ENCODE measurements at regions not wholly inside any gene's neighbourhood (a gene's known extent, or its start where the extent isn't known, plus 50 kb on each side); places are given as distances from the start of the nearest gene placed in this dataset.

GRCh38 chr15:47367726-47368390 lies 349.4 kb upstream of the SEMA6D start:
- Histone ChIP-seq H3K9me2 (replicated peaks; ENCODE audit: low read length) (no peaks in the 10 kb centered on the region), H3K9ac (ENCODE audit: low read length) (no peak overlapping the region), H3K4me1 (ENCODE audit: insufficient read depth, low read length) (no peaks in the 10 kb centered on the region), H3F3A (ENCODE audit: low read length, unreplicated experiment) (no peaks in the 10 kb centered on the region), H4K20me1 (ENCODE audit: low read length) (no peaks in the 10 kb centered on the region), H3K4me2 (ENCODE audit: low read length) (no peak overlapping the region), H3K27me3 (ENCODE audit: low read length) (no peaks in the 10 kb centered on the region), H3K79me2 (ENCODE audit: low read length) (no peaks in the 10 kb centered on the region), H3K4me3 (ENCODE audit: low read length) (no peak overlapping the region), H3K36me3 (ENCODE audit: low read depth, low read length) (no peaks in the 10 kb centered on the region), H2AFZ (ENCODE audit: low read length) (no peak overlapping the region), H3K27ac (ENCODE audit: low read length) (no peak overlapping the region), H3K9me3 (ENCODE audit: low read length) (no peaks in the 10 kb centered on the region)
- POLR2A ChIA-PET (ENCODE audit: unreplicated experiment) = no interaction called here
- no TSS peak for BruUV-seq (replicated peaks)
- TF ChIP-seq EZH2 (IDR thresholded peaks at IDR 0.05; ENCODE audit: low read length, unreplicated experiment) (no peak), CTCF (conservative IDR thresholded peaks at IDR 0.05; ENCODE audit: low read depth, low read length) (no peak), EZH2phosphoT487 (IDR thresholded peaks at IDR 0.05; ENCODE audit: borderline replicate concordance, low read length) (no peak)
- DNase-seq (no peak), ATAC-seq (no peak)
- intact Hi-C loops (cut with micrococcal nuclease) = no loop called here
- CTCF ChIA-PET = no interaction called here

GRCh38 chr15:47371939-47372338 lies 345.4 kb upstream of the SEMA6D start:
- no TSS peak for BruUV-seq (replicated peaks)
- intact Hi-C loops (cut with micrococcal nuclease) = no loop called here
- Histone ChIP-seq H3K4me1 (ENCODE audit: insufficient read depth, low read length) (no peaks in the 10 kb centered on the region), H3K27me3 (ENCODE audit: low read length) (no peaks in the 10 kb centered on the region), H3K9me2 (replicated peaks; ENCODE audit: low read length) (no peaks in the 10 kb centered on the region), H3K4me3 (ENCODE audit: low read length) (no peak overlapping the region), H3K79me2 (ENCODE audit: low read length) (no peaks in the 10 kb centered on the region), H3K9ac (ENCODE audit: low read length) (no peak overlapping the region), H3K4me2 (ENCODE audit: low read length) (no peak overlapping the region), H3K36me3 (ENCODE audit: low read depth, low read length) (no peaks in the 10 kb centered on the region), H4K20me1 (ENCODE audit: low read length) (no peaks in the 10 kb centered on the region), H3K9me3 (ENCODE audit: low read length) (no peaks in the 10 kb centered on the region), H3F3A (ENCODE audit: low read length, unreplicated experiment) (no peaks in the 10 kb centered on the region), H3K27ac (ENCODE audit: low read length) (no peak overlapping the region), H2AFZ (ENCODE audit: low read length) (no peak overlapping the region)
- no peak for TF ChIP-seq EZH2phosphoT487 (IDR thresholded peaks at IDR 0.05; ENCODE audit: borderline replicate concordance, low read length)
- no peak for TF ChIP-seq EZH2 (IDR thresholded peaks at IDR 0.05; ENCODE audit: low read length, unreplicated experiment)
- TF ChIP-seq CTCF (conservative IDR thresholded peaks at IDR 0.05; ENCODE audit: low read depth, low read length) = no peak
- DNase-seq (no peak), ATAC-seq (no peak)
- CTCF ChIA-PET = interaction anchor here (0.6 kb wide), 1 partner anchor 12 kb away, joined by 3 read pairs; no protein-coding TSS in a partner anchor
- POLR2A ChIA-PET (ENCODE audit: unreplicated experiment) = no interaction called here

- peak; percentile 39 for DNase-seq
- Histone ChIP-seq H3K79me2 (ENCODE audit: low read length) (no peaks in the 10 kb centered on the region), H2AFZ (ENCODE audit: low read length) (no peak overlapping the region), H3K9me2 (replicated peaks; ENCODE audit: low read length) (no peaks in the 10 kb centered on the region), H3F3A (ENCODE audit: low read length, unreplicated experiment) (no peaks in the 10 kb centered on the region), H3K9ac (ENCODE audit: low read length) (no peak overlapping the region), H3K4me3 (ENCODE audit: low read length) (no peak overlapping the region), H3K27me3 (ENCODE audit: low read length) (no peaks in the 10 kb centered on the region), H3K4me1 (ENCODE audit: insufficient read depth, low read length) (no peaks in the 10 kb centered on the region), H3K27ac (ENCODE audit: low read length) (no peak overlapping the region), H4K20me1 (ENCODE audit: low read length) (no peaks in the 10 kb centered on the region), H3K9me3 (ENCODE audit: low read length) (no peaks in the 10 kb centered on the region), H3K36me3 (ENCODE audit: low read depth, low read length) (no peaks in the 10 kb centered on the region), H3K4me2 (ENCODE audit: low read length) (no peak overlapping the region)
- TF ChIP-seq EZH2phosphoT487 (IDR thresholded peaks at IDR 0.05; ENCODE audit: borderline replicate concordance, low read length) = no peak
- peak; percentile 60 for TF ChIP-seq CTCF (conservative IDR thresholded peaks at IDR 0.05; ENCODE audit: low read depth, low read length)
- TF ChIP-seq EZH2 (IDR thresholded peaks at IDR 0.05; ENCODE audit: low read length, unreplicated experiment) = no peak
- POLR2A ChIA-PET (ENCODE audit: unreplicated experiment) = no interaction called here
- intact Hi-C loops (cut with micrococcal nuclease) = no loop called here
- no peak; the same call in 1 of the 2 replicates for ATAC-seq
- CTCF ChIA-PET = interaction anchor here (1.1 kb wide), 1 partner anchor 178 kb away, joined by 3 read pairs; no protein-coding TSS in a partner anchor
- BruUV-seq (replicated peaks) = no TSS peak
Measured at GRCh38 chr15:47374222-47374621, 343.1 kb upstream of the SEMA6D start.

Measured in PC-3 (cell line).